ENCODE measurements at regions not wholly inside any gene's neighbourhood (a gene's known extent, or its start where the extent isn't known, plus 50 kb on each side); places are given as distances from the start of the nearest gene placed in this dataset.

- TF ChIP-seq, protein P1, sequence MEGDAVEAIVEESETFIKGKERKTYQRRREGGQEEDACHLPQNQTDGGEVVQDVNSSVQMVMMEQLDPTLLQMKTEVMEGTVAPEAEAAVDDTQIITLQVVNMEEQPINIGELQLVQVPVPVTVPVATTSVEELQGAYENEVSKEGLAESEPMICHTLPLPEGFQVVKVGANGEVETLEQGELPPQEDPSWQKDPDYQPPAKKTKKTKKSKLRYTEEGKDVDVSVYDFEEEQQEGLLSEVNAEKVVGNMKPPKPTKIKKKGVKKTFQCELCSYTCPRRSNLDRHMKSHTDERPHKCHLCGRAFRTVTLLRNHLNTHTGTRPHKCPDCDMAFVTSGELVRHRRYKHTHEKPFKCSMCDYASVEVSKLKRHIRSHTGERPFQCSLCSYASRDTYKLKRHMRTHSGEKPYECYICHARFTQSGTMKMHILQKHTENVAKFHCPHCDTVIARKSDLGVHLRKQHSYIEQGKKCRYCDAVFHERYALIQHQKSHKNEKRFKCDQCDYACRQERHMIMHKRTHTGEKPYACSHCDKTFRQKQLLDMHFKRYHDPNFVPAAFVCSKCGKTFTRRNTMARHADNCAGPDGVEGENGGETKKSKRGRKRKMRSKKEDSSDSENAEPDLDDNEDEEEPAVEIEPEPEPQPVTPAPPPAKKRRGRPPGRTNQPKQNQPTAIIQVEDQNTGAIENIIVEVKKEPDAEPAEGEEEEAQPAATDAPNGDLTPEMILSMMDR (IDR thresholded peaks at IDR 0.05): no peak
- no peak for TF ChIP-seq POLR2A (IDR thresholded peaks at IDR 0.05)
Observed at GRCh38 chr5:53367727-53368126, 112.7 kb upstream of the FST start.

GRCh38 chr5:53368516-53368915, 111.9 kb upstream of the FST start:
- DNase-seq: no peak
- Histone ChIP-seq H3K27me3 (no peaks in the 10 kb centered on the region), H3K9me3 (no peaks in the 10 kb centered on the region), H3K36me3 (no peaks in the 10 kb centered on the region), H3K4me3 (no peak overlapping the region), H3K27ac (no peak overlapping the region), H3K4me1 (no peaks in the 10 kb centered on the region)
- TF ChIP-seq POLR2A (IDR thresholded peaks at IDR 0.05): no peak
- TF ChIP-seq, protein P1 (IDR thresholded peaks at IDR 0.05): no peak

More at GRCh38 chr5:53367727-53368126, 112.7 kb upstream of the FST start:
- H3K9me3 ChIP-seq: no peaks in the 10 kb centered on the region
- no peaks in the 10 kb centered on the region for H3K36me3 ChIP-seq
- no peak for DNase-seq
- H3K4me3 ChIP-seq: no peak overlapping the region
- H3K4me1 ChIP-seq: no peaks in the 10 kb centered on the region
- H3K27me3 ChIP-seq: no peaks in the 10 kb centered on the region
- no peak overlapping the region for H3K27ac ChIP-seq

GRCh38 chr5:53368966-53369605, 111.3 kb upstream of the FST start:
- DNase-seq: no peak
- no peak for TF ChIP-seq POLR2A (IDR thresholded peaks at IDR 0.05)
- TF ChIP-seq, protein P1 (IDR thresholded peaks at IDR 0.05): no peak
- Histone ChIP-seq H3K27me3 (no peaks in the 10 kb centered on the region), H3K27ac (no peak overlapping the region), H3K36me3 (no peaks in the 10 kb centered on the region), H3K4me1 (no peaks in the 10 kb centered on the region), H3K4me3 (no peak overlapping the region), H3K9me3 (no peaks in the 10 kb centered on the region)

DNA sequence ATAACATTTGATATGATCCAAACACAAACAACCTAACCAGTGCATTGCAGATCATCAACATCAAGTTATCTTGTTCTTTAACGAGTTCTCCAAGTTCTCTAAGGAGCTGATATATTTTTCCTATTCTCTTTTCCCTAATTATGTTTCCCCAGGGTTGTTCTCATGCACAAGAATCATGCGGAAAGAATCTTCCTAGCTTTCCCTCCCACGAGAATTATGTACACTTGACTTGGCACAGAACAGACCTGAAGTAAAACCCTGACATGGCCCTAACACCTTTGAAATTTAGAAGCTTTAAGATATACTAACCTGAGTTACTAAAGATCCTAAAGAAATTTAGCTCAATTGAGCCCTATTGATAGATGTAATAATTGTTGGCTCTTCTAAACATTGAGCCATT, 110.7 kb upstream of the FST start:
- Histone ChIP-seq H3K4me1 (no peaks in the 10 kb centered on the region), H3K27ac (no peak overlapping the region), H3K9me3 (no peaks in the 10 kb centered on the region), H3K4me3 (no peak overlapping the region), H3K27me3 (no peaks in the 10 kb centered on the region), H3K36me3 (no peaks in the 10 kb centered on the region)
- TF ChIP-seq POLR2A (IDR thresholded peaks at IDR 0.05): no peak
- TF ChIP-seq, protein P1 (IDR thresholded peaks at IDR 0.05): no peak
- DNase-seq: no peak

DNA sequence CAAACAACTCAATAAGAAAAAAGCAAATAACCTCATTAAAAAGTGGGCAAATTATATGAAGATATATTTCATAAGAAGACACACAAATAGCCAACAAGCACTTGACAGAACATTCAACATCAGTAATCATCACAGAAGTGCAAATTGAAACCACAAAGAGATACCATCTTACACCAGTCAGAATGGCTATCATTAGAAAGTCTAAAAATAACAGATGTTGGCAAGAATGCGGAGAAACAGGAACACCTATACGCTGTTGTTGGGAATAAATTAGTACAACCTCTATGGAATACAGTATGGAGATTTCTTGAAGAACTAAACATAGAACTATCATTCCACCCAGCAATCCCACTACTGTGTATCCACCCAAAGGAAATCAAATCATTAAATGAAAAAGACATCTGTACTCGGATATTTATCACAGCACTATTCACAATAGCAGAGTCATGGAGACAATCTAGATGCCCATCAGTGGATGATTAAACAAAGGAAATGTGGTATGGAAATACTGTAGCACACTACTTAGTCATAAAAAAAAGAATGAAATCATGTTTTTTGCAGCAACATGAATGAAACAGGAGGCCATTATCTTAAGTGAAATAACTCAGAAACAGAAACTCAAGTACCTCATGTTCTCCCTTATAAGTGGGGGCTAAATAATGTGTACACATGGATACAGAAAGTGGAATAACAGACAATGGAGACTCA, 106.8 kb upstream of the FST start:
- H3K4me1 ChIP-seq: no peaks in the 10 kb centered on the region
- H3K27me3 ChIP-seq: no peaks in the 10 kb centered on the region
- TF ChIP-seq, protein P1 (IDR thresholded peaks at IDR 0.05): no peak
- no peak for TF ChIP-seq POLR2A (IDR thresholded peaks at IDR 0.05)
- no peak overlapping the region for H3K4me3 ChIP-seq
- no peaks in the 10 kb centered on the region for H3K9me3 ChIP-seq
- no peaks in the 10 kb centered on the region for H3K36me3 ChIP-seq
- DNase-seq: no peak
- no peak overlapping the region for H3K27ac ChIP-seq

All from Peyer's patch (tissue), 4 donors.